ENCODE measurements at regions not wholly inside any gene's neighbourhood (a gene's known extent, or its start where the extent isn't known, plus 50 kb on each side); places are given as distances from the start of the nearest gene placed in this dataset.

- TF ChIP-seq, protein P1, sequence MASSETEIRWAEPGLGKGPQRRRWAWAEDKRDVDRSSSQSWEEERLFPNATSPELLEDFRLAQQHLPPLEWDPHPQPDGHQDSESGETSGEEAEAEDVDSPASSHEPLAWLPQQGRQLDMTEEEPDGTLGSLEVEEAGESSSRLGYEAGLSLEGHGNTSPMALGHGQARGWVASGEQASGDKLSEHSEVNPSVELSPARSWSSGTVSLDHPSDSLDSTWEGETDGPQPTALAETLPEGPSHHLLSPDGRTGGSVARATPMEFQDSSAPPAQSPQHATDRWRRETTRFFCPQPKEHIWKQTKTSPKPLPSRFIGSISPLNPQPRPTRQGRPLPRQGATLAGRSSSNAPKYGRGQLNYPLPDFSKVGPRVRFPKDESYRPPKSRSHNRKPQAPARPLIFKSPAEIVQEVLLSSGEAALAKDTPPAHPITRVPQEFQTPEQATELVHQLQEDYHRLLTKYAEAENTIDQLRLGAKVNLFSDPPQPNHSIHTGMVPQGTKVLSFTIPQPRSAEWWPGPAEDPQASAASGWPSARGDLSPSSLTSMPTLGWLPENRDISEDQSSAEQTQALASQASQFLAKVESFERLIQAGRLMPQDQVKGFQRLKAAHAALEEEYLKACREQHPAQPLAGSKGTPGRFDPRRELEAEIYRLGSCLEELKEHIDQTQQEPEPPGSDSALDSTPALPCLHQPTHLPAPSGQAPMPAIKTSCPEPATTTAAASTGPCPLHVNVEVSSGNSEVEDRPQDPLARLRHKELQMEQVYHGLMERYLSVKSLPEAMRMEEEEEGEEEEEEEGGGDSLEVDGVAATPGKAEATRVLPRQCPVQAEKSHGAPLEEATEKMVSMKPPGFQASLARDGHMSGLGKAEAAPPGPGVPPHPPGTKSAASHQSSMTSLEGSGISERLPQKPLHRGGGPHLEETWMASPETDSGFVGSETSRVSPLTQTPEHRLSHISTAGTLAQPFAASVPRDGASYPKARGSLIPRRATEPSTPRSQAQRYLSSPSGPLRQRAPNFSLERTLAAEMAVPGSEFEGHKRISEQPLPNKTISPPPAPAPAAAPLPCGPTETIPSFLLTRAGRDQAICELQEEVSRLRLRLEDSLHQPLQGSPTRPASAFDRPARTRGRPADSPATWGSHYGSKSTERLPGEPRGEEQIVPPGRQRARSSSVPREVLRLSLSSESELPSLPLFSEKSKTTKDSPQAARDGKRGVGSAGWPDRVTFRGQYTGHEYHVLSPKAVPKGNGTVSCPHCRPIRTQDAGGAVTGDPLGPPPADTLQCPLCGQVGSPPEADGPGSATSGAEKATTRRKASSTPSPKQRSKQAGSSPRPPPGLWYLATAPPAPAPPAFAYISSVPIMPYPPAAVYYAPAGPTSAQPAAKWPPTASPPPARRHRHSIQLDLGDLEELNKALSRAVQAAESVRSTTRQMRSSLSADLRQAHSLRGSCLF (CRISPR knock-in tag; IDR thresholded peaks at IDR 0.05; ENCODE audit: borderline replicate concordance): no peak
- no peak for TF ChIP-seq NKX3-1 (CRISPR knock-in tag; IDR thresholded peaks at IDR 0.05)
- TF ChIP-seq, protein P2, sequence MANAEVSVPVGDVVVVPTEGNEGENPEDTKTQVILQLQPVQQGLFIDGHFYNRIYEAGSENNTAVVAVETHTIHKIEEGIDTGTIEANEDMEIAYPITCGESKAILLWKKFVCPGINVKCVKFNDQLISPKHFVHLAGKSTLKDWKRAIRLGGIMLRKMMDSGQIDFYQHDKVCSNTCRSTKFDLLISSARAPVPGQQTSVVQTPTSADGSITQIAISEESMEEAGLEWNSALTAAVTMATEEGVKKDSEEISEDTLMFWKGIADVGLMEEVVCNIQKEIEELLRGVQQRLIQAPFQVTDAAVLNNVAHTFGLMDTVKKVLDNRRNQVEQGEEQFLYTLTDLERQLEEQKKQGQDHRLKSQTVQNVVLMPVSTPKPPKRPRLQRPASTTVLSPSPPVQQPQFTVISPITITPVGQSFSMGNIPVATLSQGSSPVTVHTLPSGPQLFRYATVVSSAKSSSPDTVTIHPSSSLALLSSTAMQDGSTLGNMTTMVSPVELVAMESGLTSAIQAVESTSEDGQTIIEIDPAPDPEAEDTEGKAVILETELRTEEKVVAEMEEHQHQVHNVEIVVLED (CRISPR knock-in tag; IDR thresholded peaks at IDR 0.05; ENCODE audit: borderline replicate concordance): no peak
- TF ChIP-seq HBP1 (CRISPR knock-in tag; IDR thresholded peaks at IDR 0.05; ENCODE audit: low read depth): no peak
- TF ChIP-seq PRPF4 (IDR thresholded peaks at IDR 0.05; ENCODE audit: low read depth, low read length, poor library complexity, severe bottlenecking): no peak
- no peak for TF ChIP-seq HNRNPUL1 (IDR thresholded peaks at IDR 0.05; ENCODE audit: low read depth, low read length)
Measured at GRCh38 chr5:125129151-125129806, 382.8 kb upstream of the ZNF608 start (continued).

All from HepG2 (cell line).